ENCODE measurements at regions not wholly inside any gene's neighbourhood (a gene's known extent, or its start where the extent isn't known, plus 50 kb on each side); places are given as distances from the start of the nearest gene placed in this dataset.

- WGBS = 81% methylated on average over 1 of the region's 1 CpG
- TF ChIP-seq JUND (IDR thresholded peaks at IDR 0.05) = no peak
- TF ChIP-seq HNF4G (IDR thresholded peaks at IDR 0.05) = no peak
- TF ChIP-seq, protein P1, sequence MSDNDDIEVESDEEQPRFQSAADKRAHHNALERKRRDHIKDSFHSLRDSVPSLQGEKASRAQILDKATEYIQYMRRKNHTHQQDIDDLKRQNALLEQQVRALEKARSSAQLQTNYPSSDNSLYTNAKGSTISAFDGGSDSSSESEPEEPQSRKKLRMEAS (IDR thresholded peaks at IDR 0.05) = no peak
- TF ChIP-seq, protein P2, sequence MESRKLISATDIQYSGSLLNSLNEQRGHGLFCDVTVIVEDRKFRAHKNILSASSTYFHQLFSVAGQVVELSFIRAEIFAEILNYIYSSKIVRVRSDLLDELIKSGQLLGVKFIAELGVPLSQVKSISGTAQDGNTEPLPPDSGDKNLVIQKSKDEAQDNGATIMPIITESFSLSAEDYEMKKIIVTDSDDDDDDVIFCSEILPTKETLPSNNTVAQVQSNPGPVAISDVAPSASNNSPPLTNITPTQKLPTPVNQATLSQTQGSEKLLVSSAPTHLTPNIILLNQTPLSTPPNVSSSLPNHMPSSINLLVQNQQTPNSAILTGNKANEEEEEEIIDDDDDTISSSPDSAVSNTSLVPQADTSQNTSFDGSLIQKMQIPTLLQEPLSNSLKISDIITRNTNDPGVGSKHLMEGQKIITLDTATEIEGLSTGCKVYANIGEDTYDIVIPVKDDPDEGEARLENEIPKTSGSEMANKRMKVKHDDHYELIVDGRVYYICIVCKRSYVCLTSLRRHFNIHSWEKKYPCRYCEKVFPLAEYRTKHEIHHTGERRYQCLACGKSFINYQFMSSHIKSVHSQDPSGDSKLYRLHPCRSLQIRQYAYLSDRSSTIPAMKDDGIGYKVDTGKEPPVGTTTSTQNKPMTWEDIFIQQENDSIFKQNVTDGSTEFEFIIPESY (IDR thresholded peaks at IDR 0.05) = no peak
- no peak for TF ChIP-seq EGR1 (IDR thresholded peaks at IDR 0.05; ENCODE audit: low read depth in 2 of 2)
- no peak for TF ChIP-seq GABPA (IDR thresholded peaks at IDR 0.05 in 1 of 2, conservative IDR thresholded peaks at IDR 0.05 in 1 of 2)
- no peak for TF ChIP-seq RAD21 (IDR thresholded peaks at IDR 0.05)
- no peak overlapping the region for H3K9ac ChIP-seq (ENCODE audit: low read depth in 1 of 2, low read length in 2 of 2)
Measured at GRCh38 chr4:119971431-119972084, 95.1 kb downstream of the MAD2L1 start.

GRCh38 chr4:119962631-119963030 is 104.0 kb downstream of the MAD2L1 start:
- Histone ChIP-seq H3K4me3 (ENCODE audit: low read depth in 1 of 3, low read length in 3 of 3) (no peak overlapping the region), H3K36me3 (ENCODE audit: control insufficient read depth in 4 of 4, insufficient read depth in 3 of 4, low read depth in 1 of 4, low read length in 3 of 4) (no peaks in the 10 kb centered on the region), H3K27me3 (ENCODE audit: control insufficient read depth in 4 of 4, insufficient read depth in 4 of 4, low read length in 3 of 4) (no peaks in the 10 kb centered on the region), H3K27ac (ENCODE audit: low read depth in 1 of 2, low read length in 2 of 2) (no peak overlapping the region), H3K4me1 (ENCODE audit: control insufficient read depth in 4 of 4, insufficient read depth in 4 of 4, low read length in 3 of 4) (no peaks in the 10 kb centered on the region), H3K9ac (ENCODE audit: low read depth in 1 of 2, low read length in 2 of 2) (no peak overlapping the region), H3K9me3 (ENCODE audit: control insufficient read depth in 4 of 4, low read length in 3 of 4) (no peaks in the 10 kb centered on the region)
- TF ChIP-seq TAF1 (conservative IDR thresholded peaks at IDR 0.05) = no peak
- TF ChIP-seq GABPA (IDR thresholded peaks at IDR 0.05 in 1 of 2, conservative IDR thresholded peaks at IDR 0.05 in 1 of 2) = no peak
- TF ChIP-seq, protein P3, sequence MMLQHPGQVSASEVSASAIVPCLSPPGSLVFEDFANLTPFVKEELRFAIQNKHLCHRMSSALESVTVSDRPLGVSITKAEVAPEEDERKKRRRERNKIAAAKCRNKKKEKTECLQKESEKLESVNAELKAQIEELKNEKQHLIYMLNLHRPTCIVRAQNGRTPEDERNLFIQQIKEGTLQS (IDR thresholded peaks at IDR 0.05) = no peak
- TF ChIP-seq RAD21 (IDR thresholded peaks at IDR 0.05) = no peak
- TF ChIP-seq HNF4A (conservative IDR thresholded peaks at IDR 0.05) = no peak
- no peak for TF ChIP-seq SP1 (IDR thresholded peaks at IDR 0.05)
- TF ChIP-seq JUND (IDR thresholded peaks at IDR 0.05) = no peak
- TF ChIP-seq FOXA2 (IDR thresholded peaks at IDR 0.05) = no peak
- TF ChIP-seq EGR1 (IDR thresholded peaks at IDR 0.05; ENCODE audit: low read depth in 2 of 2) = no peak
- TF ChIP-seq, protein P1 (IDR thresholded peaks at IDR 0.05) = no peak
- TF ChIP-seq RXRA (IDR thresholded peaks at IDR 0.05) = no peak
- no peak for TF ChIP-seq FOXA1 (IDR thresholded peaks at IDR 0.05)
- TF ChIP-seq CTCF (IDR thresholded peaks at IDR 0.05; ENCODE audit: low read depth, low read length, missing input control) = no peak
- TF ChIP-seq, protein P2 (IDR thresholded peaks at IDR 0.05) = no peak
- no peak for TF ChIP-seq REST (IDR thresholded peaks at IDR 0.05)
- no peak for TF ChIP-seq NR2F2 (IDR thresholded peaks at IDR 0.05)
- no peak for TF ChIP-seq YY1 (IDR thresholded peaks at IDR 0.05)
- DNase-seq (ENCODE audit: low spot score) = no peak

More at GRCh38 chr4:119971431-119972084, 95.1 kb downstream of the MAD2L1 start:
- H3K27ac ChIP-seq (ENCODE audit: low read depth in 1 of 2, low read length in 2 of 2) = no peak overlapping the region
- H3K4me1 ChIP-seq (ENCODE audit: control insufficient read depth in 4 of 4, insufficient read depth in 4 of 4, low read length in 3 of 4) = no peaks in the 10 kb centered on the region
- no peaks in the 10 kb centered on the region for H3K36me3 ChIP-seq (ENCODE audit: control insufficient read depth in 4 of 4, insufficient read depth in 3 of 4, low read depth in 1 of 4, low read length in 3 of 4)
- no peak overlapping the region for H3K4me3 ChIP-seq (ENCODE audit: low read depth in 1 of 3, low read length in 3 of 3)
- no peak for DNase-seq (ENCODE audit: low spot score)
- H3K9me3 ChIP-seq (ENCODE audit: control insufficient read depth in 4 of 4, low read length in 3 of 4) = no peaks in the 10 kb centered on the region
- H3K27me3 ChIP-seq (ENCODE audit: control insufficient read depth in 4 of 4, insufficient read depth in 4 of 4, low read length in 3 of 4) = peaks cover 0 to 2% (median 0%) of the 10 kb centered on the region in 4 donors
